SW 1271 (cell line): ENCODE measurements at regions not wholly inside any gene's neighbourhood (a gene's known extent, or its start where the extent isn't known, plus 50 kb on each side); places are given as distances from the start of the nearest gene placed in this dataset.

Experiments used
- DNase-seq, 2 experiments: peaks; one replicate each; lab custom pipeline; 2025; lab: John Stamatoyannopoulos, UW

- peak; percentile 68 to 95 for DNase-seq
Observed at GRCh38 chr3:194769020-194769643, 83.4 kb downstream of the FAM43A start.

- DNase-seq = no peak
Observed at GRCh38 chr3:194772241-194773000, 86.7 kb downstream of the FAM43A start.

- DNase-seq = peak in 1 of 2 experiments; percentile 18
Observed at GRCh38 chr3:194773216-194773615, 87.5 kb downstream of the FAM43A start.

- DNase-seq = no peak
Observed at GRCh38 chr3:194773771-194774455, 88.2 kb downstream of the FAM43A start.

- no peak for DNase-seq
Observed at GRCh38 chr3:194775266-194775665, 89.6 kb downstream of the FAM43A start.

GRCh38 chr3:194775731-194776130 lies 90.0 kb downstream of the FAM43A start:
- no peak for DNase-seq

- DNase-seq = no peak
Observed at GRCh38 chr3:194777729-194778128, 92.0 kb downstream of the FAM43A start.

- DNase-seq = no peak
Observed at GRCh38 chr3:194779729-194780224, 94.1 kb downstream of the FAM43A start.

- no peak for DNase-seq
Observed at GRCh38 chr3:194780706-194781105, 95.0 kb downstream of the FAM43A start.

- no peak for DNase-seq
Observed at GRCh38 chr3:194781617-194782016, 95.9 kb downstream of the FAM43A start.

GRCh38 chr3:194782698-194783404 lies 97.2 kb downstream of the FAM43A start:
- DNase-seq = no peak

GRCh38 chr3:194784361-194784760 lies 98.7 kb downstream of the FAM43A start:
- DNase-seq = no peak

GRCh38 chr3:194785315-194785714 lies 99.6 kb downstream of the FAM43A start:
- DNase-seq = no peak

GRCh38 chr3:194787072-194787471 lies 101.4 kb downstream of the FAM43A start:
- DNase-seq = no peak

- DNase-seq = no peak
Observed at GRCh38 chr3:194787650-194788049, 102.0 kb downstream of the FAM43A start.

GRCh38 chr3:194792368-194792767 lies 106.7 kb downstream of the FAM43A start:
- DNase-seq = no peak

- no peak for DNase-seq
Observed at GRCh38 chr3:194797555-194798250, 112.0 kb downstream of the FAM43A start.

- no peak for DNase-seq
Observed at GRCh38 chr3:194798486-194798885, 112.8 kb downstream of the FAM43A start.

- no peak for DNase-seq
Observed at GRCh38 chr3:194800002-194800401, 114.3 kb downstream of the FAM43A start.

- no peak for DNase-seq
Observed at GRCh38 chr3:194801461-194802432, 116.1 kb downstream of the FAM43A start.
